HL-60 (cell line): ENCODE measurements at regions not wholly inside any gene's neighbourhood (a gene's known extent, or its start where the extent isn't known, plus 50 kb on each side); places are given as distances from the start of the nearest gene placed in this dataset.

Source experiments
- CTCF ChIP-seq: IDR thresholded peaks from one replicate; pipeline ENCODE4 v1.5.1; 2011; ENCODE audit warnings: low read length, control low read depth, inconsistent platforms; ENCODE audit not compliant: insufficient read depth
- GABPA ChIP-seq: IDR thresholded peaks from 2 replicates; pipeline ENCODE4 v1.6.1; 2012; ENCODE audit warnings: low read depth
- POLR2AphosphoS5 ChIP-seq: IDR thresholded peaks from 2 replicates; pipeline ENCODE4 v1.6.1; 2012; ENCODE audit warnings: low read depth
- SPI1 ChIP-seq: IDR thresholded peaks from 2 replicates; pipeline ENCODE4 v1.6.1; 2012; ENCODE audit warnings: low read depth, mild to moderate bottlenecking, borderline replicate concordance

- TF ChIP-seq POLR2AphosphoS5 (no peak), CTCF (no peak), SPI1 (no peak), GABPA (no peak)
These were observed 1611.0 kb upstream of the ACO1 start for GRCh38 chr9:30773427-30773826.
